Neural cell (in vitro differentiated cells): ENCODE measurements at regions not wholly inside any gene's neighbourhood (a gene's known extent, or its start where the extent isn't known, plus 50 kb on each side); places are given as distances from the start of the nearest gene placed in this dataset.
"Not testable (repeated sequence)": the region's sequence is repeated elsewhere in the genome, so short reads cannot be mapped to it uniquely, and the experiment has no call there.

Experiments
- H2AFZ ChIP-seq: fragments of 200-600, 300-800 bp; sonication (generic), shearing (Covaris generic); 2 replicates; pipeline ENCODE4 v1.6.0; 2014; ENCODE audit warnings: low read depth, mild to moderate bottlenecking, antibody characterized with exemption, low read length, moderate library complexity
- H3F3A ChIP-seq: fragments of 200-600 bp; shearing (Covaris generic); 2 replicates; pipeline ENCODE4 v1.6.1; 2016; ENCODE audit warnings: mild to moderate bottlenecking, moderate library complexity, mixed read lengths, antibody characterized with exemption, low read length; ENCODE audit not compliant: insufficient read depth, poor library complexity, severe bottlenecking
- H3K27ac ChIP-seq: fragments of 200-600, 300-800 bp; sonication (generic), shearing (Covaris generic); 2 replicates; pipeline ENCODE4 v1.5.1; 2014; ENCODE audit warnings: mild to moderate bottlenecking, low read length, moderate library complexity
- H3K27me3 ChIP-seq: fragments of 300-800, 200-600 bp; sonication (generic), shearing (Covaris generic); 2 replicates; pipeline ENCODE4 v1.6.0; 2014; ENCODE audit warnings: mild to moderate bottlenecking, low read depth, low read length, moderate library complexity; ENCODE audit not compliant: insufficient read depth
- H3K36me3 ChIP-seq: fragments of 300-800, 200-600 bp; sonication (generic), shearing (Covaris generic); 2 replicates; pipeline ENCODE4 v1.5.1; 2014; ENCODE audit warnings: mild to moderate bottlenecking, antibody characterized with exemption, low read length, moderate library complexity; ENCODE audit not compliant: insufficient read depth
- H3K4me2 ChIP-seq: fragments of 300-800, 200-600 bp; sonication (generic), shearing (Covaris generic); 2 replicates; pipeline ENCODE4 v1.6.0; 2014; ENCODE audit warnings: mild to moderate bottlenecking, low read length
- H3K4me3 ChIP-seq: fragments of 300-800, 200-600 bp; sonication (generic), shearing (Covaris generic); 2 replicates; pipeline ENCODE4 v1.5.1; 2014; ENCODE audit warnings: mild to moderate bottlenecking, low read length, moderate library complexity
- H3K79me2 ChIP-seq: fragments of 200-600 bp; shearing (Covaris generic); replicated peaks from 2 replicates; pipeline ENCODE4 v1.6.0; 2014; ENCODE audit warnings: mild to moderate bottlenecking, low read length, moderate library complexity; ENCODE audit not compliant: insufficient read depth
- H3K9ac ChIP-seq: fragments of 300-800, 200-600 bp; sonication (generic), shearing (Covaris generic); 2 replicates; pipeline ENCODE4 v1.6.1; 2016; ENCODE audit warnings: mild to moderate bottlenecking, low read length, mixed read lengths
- H3K9me2 ChIP-seq: fragments of 200-600 bp; shearing (Covaris generic); 2 replicates; pipeline ENCODE4 v1.6.1; 2016; ENCODE audit warnings: mild to moderate bottlenecking, low read length, mixed read lengths; ENCODE audit not compliant: insufficient read depth
- H3K9me3 ChIP-seq: fragments of 200-600, 300-800 bp; sonication (generic), shearing (Covaris generic); 2 replicates; pipeline ENCODE4 v1.6.1; 2016; ENCODE audit warnings: mild to moderate bottlenecking, mixed run types, low read length, moderate library complexity, mixed read lengths
- H4K20me1 ChIP-seq: fragments of 200-600 bp; shearing (Covaris generic); 2 replicates; pipeline ENCODE4 v1.6.1; 2016; ENCODE audit warnings: mild to moderate bottlenecking, mixed run types; ENCODE audit not compliant: insufficient read depth
- EZH2 ChIP-seq: fragments of 200-600, 300-800 bp; shearing (Covaris generic), sonication (generic); IDR thresholded peaks from 2 replicates; pipeline ENCODE4 v1.6.1; 2014; ENCODE audit warnings: antibody characterized with exemption, low read length, borderline replicate concordance, mild to moderate bottlenecking; ENCODE audit not compliant: insufficient read depth, poor library complexity, severe bottlenecking
- MXI1 ChIP-seq: fragments of 450-650 bp; conservative IDR thresholded peaks from 2 replicates; pipeline ENCODE4 v1.6.1; 2014; ENCODE audit warnings: antibody characterized with exemption, mild to moderate bottlenecking; ENCODE audit not compliant: poor library complexity, severe bottlenecking
- POLR2AphosphoS5 ChIP-seq: IDR thresholded peaks from 2 replicates; pipeline ENCODE4 v1.6.1; 2012
- RAD21 ChIP-seq: fragments of 450-650 bp; conservative IDR thresholded peaks from 2 replicates; pipeline ENCODE4 v1.6.1; 2014; ENCODE audit warnings: antibody characterized with exemption, mild to moderate bottlenecking, moderate library complexity
- REST ChIP-seq: IDR thresholded peaks from 2 replicates; pipeline ENCODE4 v1.6.1; 2012; ENCODE audit warnings: borderline replicate concordance
- SMC3 ChIP-seq: fragments of 450-650 bp; conservative IDR thresholded peaks from 2 replicates; pipeline ENCODE4 v1.6.1; 2014; ENCODE audit warnings: antibody characterized with exemption, mild to moderate bottlenecking, moderate library complexity; ENCODE audit not compliant: poor library complexity
- TAF1 ChIP-seq: IDR thresholded peaks from 2 replicates; pipeline ENCODE4 v1.6.1; 2012; ENCODE audit warnings: low read depth
- TF ChIP-seq, protein P1 (sequence below): fragments of 450-650 bp; IDR thresholded peaks from 2 replicates; pipeline ENCODE4 v1.5.1; 2014; ENCODE audit warnings: antibody characterized with exemption, mild to moderate bottlenecking, moderate library complexity; ENCODE audit not compliant: poor library complexity, severe bottlenecking

GRCh38 chr2:111532682-111533556, 351.1 kb downstream of the ANAPC1 start:
- not testable (repeated sequence) for H3K27ac ChIP-seq, H2AFZ ChIP-seq, H3K4me3 ChIP-seq, H3K79me2 ChIP-seq, H3F3A ChIP-seq, H3K9me2 ChIP-seq, H3K36me3 ChIP-seq, H3K27me3 ChIP-seq, H3K9me3 ChIP-seq, H4K20me1 ChIP-seq, H3K4me2 ChIP-seq, H3K9ac ChIP-seq

DNA sequence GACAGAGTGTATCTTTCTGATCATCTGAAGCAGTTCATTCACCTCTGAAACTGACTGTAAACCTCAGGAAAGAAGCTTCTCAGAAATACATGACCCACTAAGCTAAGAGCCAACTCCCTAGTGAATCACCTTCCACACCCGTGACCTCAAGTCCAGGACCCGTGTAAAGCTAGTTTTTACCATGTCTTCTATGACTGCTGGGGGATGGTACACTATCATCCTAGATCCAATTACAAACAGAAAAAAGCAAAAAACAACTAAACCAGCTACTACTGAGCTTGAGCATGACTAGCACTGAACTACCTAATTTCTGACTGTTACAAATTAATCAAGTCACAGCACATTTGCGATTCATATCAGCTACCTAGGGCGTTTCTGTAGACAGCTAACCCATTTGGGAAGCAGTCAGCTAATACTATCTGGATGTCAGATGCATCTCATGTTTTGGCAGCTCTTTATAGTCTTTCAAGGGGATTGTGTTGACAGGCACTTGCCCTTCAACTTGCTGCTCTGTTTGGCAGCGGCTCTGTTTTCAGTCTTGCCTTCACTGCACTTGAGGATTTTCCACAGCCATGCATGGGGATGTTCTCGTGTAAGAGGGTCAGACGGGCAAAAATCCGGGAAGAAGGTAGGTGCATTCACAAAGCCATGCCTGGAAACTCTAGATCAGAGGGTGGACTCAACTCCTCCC, 350.3 kb downstream of the ANAPC1 start:
- not testable (repeated sequence) for H3K9me2 ChIP-seq, H4K20me1 ChIP-seq, H3F3A ChIP-seq, H3K27me3 ChIP-seq, H3K79me2 ChIP-seq, H2AFZ ChIP-seq, H3K36me3 ChIP-seq, H3K4me3 ChIP-seq, H3K9ac ChIP-seq, H3K4me2 ChIP-seq, H3K9me3 ChIP-seq, H3K27ac ChIP-seq

DNA sequence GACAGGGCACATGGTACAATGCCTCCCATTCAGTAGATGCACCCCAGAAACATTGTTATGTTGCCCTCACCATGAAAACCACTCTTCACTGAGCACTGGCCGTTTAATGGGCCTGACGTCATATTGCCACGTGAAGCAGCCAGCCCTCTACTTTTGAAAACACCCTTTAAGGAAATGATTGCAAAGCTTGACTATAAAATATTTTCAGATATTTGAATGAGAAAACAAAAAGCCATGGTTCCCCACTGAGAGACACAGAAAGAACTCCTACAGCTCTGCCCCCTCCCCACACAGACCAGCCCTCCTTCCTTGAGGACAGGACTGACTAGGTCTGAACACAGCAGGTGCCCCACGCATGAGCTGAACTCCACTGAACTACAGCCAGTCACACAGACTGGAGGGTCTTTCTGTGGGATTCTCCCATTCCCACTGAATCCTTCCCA, 349.1 kb downstream of the ANAPC1 start:
- H3K79me2 ChIP-seq = no peaks in the 10 kb centered on the region
- no peaks in the 10 kb centered on the region for H3K9me3 ChIP-seq
- TF ChIP-seq POLR2AphosphoS5 (no peak), REST (no peak)
- H3F3A ChIP-seq = no peaks in the 10 kb centered on the region
- no peak overlapping the region for H3K9ac ChIP-seq
- H3K4me2 ChIP-seq = no peak overlapping the region
- no peak overlapping the region for H3K4me3 ChIP-seq
- H4K20me1 ChIP-seq = no peaks in the 10 kb centered on the region
- no peak overlapping the region for H2AFZ ChIP-seq
- H3K36me3 ChIP-seq = no peaks in the 10 kb centered on the region
- H3K27ac ChIP-seq = no peak overlapping the region
- no peaks in the 10 kb centered on the region for H3K9me2 ChIP-seq
- H3K27me3 ChIP-seq = no peaks in the 10 kb centered on the region

DNA sequence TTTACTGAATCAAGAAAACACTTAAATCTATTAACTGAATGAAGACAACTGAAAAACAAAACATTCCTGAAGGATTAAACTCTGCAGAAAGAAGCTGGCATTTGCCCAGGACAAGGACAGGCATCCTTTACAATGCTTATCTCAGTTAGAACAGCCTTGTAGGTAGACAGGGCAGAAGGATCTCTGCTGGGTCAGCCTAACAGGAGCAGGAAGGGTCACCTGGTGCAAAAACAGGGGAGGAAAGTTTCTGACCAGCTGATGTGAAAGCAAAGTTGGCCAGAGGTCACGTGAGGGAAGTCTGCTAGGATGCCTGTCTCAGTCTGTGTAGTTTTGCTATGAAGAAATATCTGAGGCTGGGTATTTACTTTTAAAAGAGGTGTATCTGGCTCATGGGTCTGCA, 348.6 kb downstream of the ANAPC1 start:
- H3K9ac ChIP-seq = no peak overlapping the region
- no peak overlapping the region for H3K4me3 ChIP-seq
- no peak overlapping the region for H2AFZ ChIP-seq
- H3K27me3 ChIP-seq = no peaks in the 10 kb centered on the region
- no peaks in the 10 kb centered on the region for H3K36me3 ChIP-seq
- H3K27ac ChIP-seq = no peak overlapping the region
- H3K9me2 ChIP-seq = no peaks in the 10 kb centered on the region
- no peaks in the 10 kb centered on the region for H3F3A ChIP-seq
- H3K4me2 ChIP-seq = no peak overlapping the region
- no peaks in the 10 kb centered on the region for H3K79me2 ChIP-seq
- H4K20me1 ChIP-seq = no peaks in the 10 kb centered on the region
- H3K9me3 ChIP-seq = no peaks in the 10 kb centered on the region
- TF ChIP-seq EZH2 (no peak), REST (no peak), SMC3 (no peak), TAF1 (no peak), RAD21 (no peak), POLR2AphosphoS5 (no peak), MXI1 (no peak)
- TF ChIP-seq, protein P1, sequence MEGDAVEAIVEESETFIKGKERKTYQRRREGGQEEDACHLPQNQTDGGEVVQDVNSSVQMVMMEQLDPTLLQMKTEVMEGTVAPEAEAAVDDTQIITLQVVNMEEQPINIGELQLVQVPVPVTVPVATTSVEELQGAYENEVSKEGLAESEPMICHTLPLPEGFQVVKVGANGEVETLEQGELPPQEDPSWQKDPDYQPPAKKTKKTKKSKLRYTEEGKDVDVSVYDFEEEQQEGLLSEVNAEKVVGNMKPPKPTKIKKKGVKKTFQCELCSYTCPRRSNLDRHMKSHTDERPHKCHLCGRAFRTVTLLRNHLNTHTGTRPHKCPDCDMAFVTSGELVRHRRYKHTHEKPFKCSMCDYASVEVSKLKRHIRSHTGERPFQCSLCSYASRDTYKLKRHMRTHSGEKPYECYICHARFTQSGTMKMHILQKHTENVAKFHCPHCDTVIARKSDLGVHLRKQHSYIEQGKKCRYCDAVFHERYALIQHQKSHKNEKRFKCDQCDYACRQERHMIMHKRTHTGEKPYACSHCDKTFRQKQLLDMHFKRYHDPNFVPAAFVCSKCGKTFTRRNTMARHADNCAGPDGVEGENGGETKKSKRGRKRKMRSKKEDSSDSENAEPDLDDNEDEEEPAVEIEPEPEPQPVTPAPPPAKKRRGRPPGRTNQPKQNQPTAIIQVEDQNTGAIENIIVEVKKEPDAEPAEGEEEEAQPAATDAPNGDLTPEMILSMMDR = no peak
